ENCODE measurements at regions not wholly inside any gene's neighbourhood (a gene's known extent, or its start where the extent isn't known, plus 50 kb on each side); places are given as distances from the start of the nearest gene placed in this dataset.

DNA sequence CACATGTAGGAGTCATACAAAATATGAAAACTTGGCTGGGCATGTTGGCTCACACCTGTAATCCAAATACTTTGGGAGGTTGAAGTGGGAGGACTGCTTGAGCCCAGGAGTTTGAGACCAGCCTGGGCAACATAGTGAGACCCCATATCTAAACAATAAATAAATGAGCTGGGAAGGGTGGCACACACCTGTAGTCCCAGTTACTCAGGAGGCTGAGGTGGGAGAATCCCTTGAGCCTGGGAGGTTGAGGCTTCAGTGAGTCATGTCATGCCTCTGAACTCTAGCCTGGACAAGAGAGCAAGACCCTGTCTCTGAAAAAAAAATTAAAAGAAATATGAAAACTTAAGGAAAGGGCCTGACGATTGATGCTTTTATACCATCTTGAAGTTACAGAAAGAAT lies 112.4 kb upstream of the RAI14 start:
- Histone ChIP-seq H3K27ac (no peak overlapping the region), H3K36me3 (replicated peaks in 1 of 2; ENCODE audit: insufficient read depth in 1 of 2, low read depth in 2 of 2) (no peaks in the 10 kb centered on the region), H3K9me3 (peaks cover 0 to 20% (median 0%) of the 10 kb centered on the region in 3 donors), H3K27me3 (no peaks in the 10 kb centered on the region), H3K4me3 (no peak overlapping the region), H3K4me1 (no peaks in the 10 kb centered on the region)
- ATAC-seq (no peak), DNase-seq (no peak)
- intact Hi-C loops (cut with DNase I) = no loop called here
- TF ChIP-seq POLR2A (IDR thresholded peaks at IDR 0.05) (no peak), CTCF (IDR thresholded peaks at IDR 0.05) (no peak)
- 0% methylated on average over 1 of the region's 1 CpG for WGBS, 2 donors

DNA sequence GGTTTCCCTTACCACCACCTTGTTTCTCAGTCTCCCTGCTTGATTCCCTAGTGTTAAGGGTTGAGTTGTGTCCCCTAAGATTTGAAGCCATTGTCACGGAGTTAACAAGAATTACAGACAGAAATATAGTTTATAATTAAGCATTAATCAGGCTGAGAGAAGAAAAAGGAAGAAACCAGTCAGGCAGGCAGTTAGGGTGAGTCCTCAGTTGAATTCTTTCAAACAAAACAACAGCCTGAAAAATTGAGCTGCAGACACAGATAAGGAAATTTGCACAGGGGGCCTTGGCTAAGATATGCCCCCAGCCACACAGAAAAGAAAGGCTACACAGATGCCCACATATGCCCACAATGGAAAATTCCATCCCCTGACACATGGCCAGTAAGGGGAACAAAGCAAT lies 111.7 kb upstream of the RAI14 start:
- H3K4me3 ChIP-seq = no peak overlapping the region
- no peak for TF ChIP-seq POLR2A (IDR thresholded peaks at IDR 0.05)
- no peak for TF ChIP-seq CTCF (IDR thresholded peaks at IDR 0.05)
- DNase-seq (no peak), ATAC-seq (no peak)
- no peaks in the 10 kb centered on the region for H3K36me3 ChIP-seq (replicated peaks in 1 of 2; ENCODE audit: insufficient read depth in 1 of 2, low read depth in 2 of 2)
- H3K27ac ChIP-seq = no peak overlapping the region
- peaks cover 0 to 20% (median 0%) of the 10 kb centered on the region in 3 donors for H3K9me3 ChIP-seq
- intact Hi-C loops (cut with DNase I) = no loop called here
- 61 to 67% methylated on average over 1 of the region's 1 CpG for WGBS, 2 donors
- no peaks in the 10 kb centered on the region for H3K27me3 ChIP-seq
- H3K4me1 ChIP-seq = no peaks in the 10 kb centered on the region

GRCh38 chr5:34545164-34545563 lies 111.0 kb upstream of the RAI14 start:
- Histone ChIP-seq H3K27ac (no peak overlapping the region), H3K4me1 (no peaks in the 10 kb centered on the region), H3K4me3 (no peak overlapping the region), H3K27me3 (no peaks in the 10 kb centered on the region), H3K9me3 (peaks cover 0 to 20% (median 0%) of the 10 kb centered on the region in 3 donors), H3K36me3 (replicated peaks in 1 of 2; ENCODE audit: insufficient read depth in 1 of 2, low read depth in 2 of 2) (no peaks in the 10 kb centered on the region)
- intact Hi-C loops (cut with DNase I) = no loop called here
- 76 to 84% methylated on average over 3 of the region's 3 CpGs for WGBS, 2 donors
- TF ChIP-seq POLR2A (IDR thresholded peaks at IDR 0.05) (no peak), CTCF (IDR thresholded peaks at IDR 0.05) (no peak)
- no peak for DNase-seq
- ATAC-seq = no peak

DNA sequence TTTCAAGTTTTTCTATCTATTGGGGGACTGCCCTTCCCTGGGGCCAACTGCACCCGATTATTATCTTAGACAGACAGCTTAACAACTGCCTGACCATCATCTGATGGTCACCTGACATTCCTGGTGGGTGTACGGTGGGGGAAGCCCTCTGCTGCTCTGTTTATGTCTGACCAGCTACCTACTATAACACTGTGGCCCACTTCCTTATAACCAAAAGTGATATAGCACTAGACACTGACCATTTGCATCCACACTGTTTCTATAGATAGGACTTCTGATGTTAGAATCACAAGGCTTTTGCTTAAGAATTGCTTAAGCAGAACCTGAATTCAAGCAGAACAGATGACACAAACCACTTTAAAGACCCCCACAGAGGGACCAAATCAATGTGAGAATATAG lies 110.5 kb upstream of the RAI14 start:
- Histone ChIP-seq H3K4me3 (no peak overlapping the region), H3K27ac (no peak overlapping the region), H3K36me3 (replicated peaks in 1 of 2; ENCODE audit: insufficient read depth in 1 of 2, low read depth in 2 of 2) (no peaks in the 10 kb centered on the region), H3K27me3 (no peaks in the 10 kb centered on the region), H3K9me3 (peaks cover 0 to 20% (median 0%) of the 10 kb centered on the region in 3 donors), H3K4me1 (no peaks in the 10 kb centered on the region)
- WGBS, 2 donors = 63 to 75% methylated on average over 2 of the region's 2 CpGs
- TF ChIP-seq CTCF (IDR thresholded peaks at IDR 0.05) (no peak), POLR2A (IDR thresholded peaks at IDR 0.05) (no peak)
- ATAC-seq (no peak), DNase-seq (no peak)
- intact Hi-C loops (cut with DNase I) = no loop called here

DNA sequence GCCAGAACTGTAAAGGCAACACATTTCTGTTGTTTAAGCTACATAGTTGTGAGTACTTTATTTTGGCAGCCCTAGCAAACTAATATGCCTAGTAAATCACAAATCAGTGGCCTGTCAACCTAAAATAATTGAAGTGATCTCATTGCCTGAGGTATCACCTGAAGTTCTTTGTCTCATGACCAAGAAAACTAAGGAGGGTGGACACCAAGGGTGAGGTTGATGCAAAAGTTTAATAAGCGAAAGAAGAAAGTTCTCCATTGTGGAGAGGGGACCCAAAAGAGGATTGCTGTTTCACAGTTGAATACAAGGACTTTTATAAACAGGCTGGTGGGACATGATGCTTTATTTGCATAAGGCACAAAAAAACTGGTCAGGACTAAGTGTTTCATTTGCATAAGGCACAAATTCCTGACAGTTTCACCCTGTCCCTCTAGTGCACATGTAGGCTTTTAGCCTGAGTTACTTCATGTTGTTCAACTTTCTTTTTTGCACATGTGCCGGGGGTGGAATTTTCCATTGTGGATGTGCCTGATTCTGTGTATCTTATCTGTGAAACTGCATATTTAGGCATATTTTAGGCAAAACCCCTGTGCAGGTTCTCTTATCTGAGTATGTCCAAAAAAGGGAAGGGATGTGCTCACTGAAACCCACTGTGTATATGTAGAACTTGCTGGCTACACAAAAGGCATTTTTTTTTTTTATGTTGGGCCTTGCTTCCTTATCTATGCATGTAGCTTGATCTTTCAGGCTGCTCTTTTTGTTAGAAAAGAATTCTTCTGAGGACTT lies 108.6 kb upstream of the RAI14 start:
- DNase-seq (no peak), ATAC-seq (no peak)
- intact Hi-C loops (cut with DNase I) = no loop called here

More for the DNA sequence above, 108.6 kb upstream of the RAI14 start:
- no peak overlapping the region for H3K4me3 ChIP-seq
- WGBS, 2 donors = 90 to 98% methylated on average over 2 of the region's 2 CpGs
- no peaks in the 10 kb centered on the region for H3K27me3 ChIP-seq
- no peak overlapping the region for H3K27ac ChIP-seq
- peaks cover 10% of the 10 kb centered on the region for H3K4me1 ChIP-seq
- no peak for TF ChIP-seq CTCF (IDR thresholded peaks at IDR 0.05)
- no peak for TF ChIP-seq POLR2A (IDR thresholded peaks at IDR 0.05)
- H3K36me3 ChIP-seq (replicated peaks in 1 of 2; ENCODE audit: insufficient read depth in 1 of 2, low read depth in 2 of 2) = no peaks in the 10 kb centered on the region
- H3K9me3 ChIP-seq = peaks cover 0 to 20% (median 0%) of the 10 kb centered on the region in 3 donors
